Activated CD4-positive, alpha-beta T cell treated with anti-CD3 and anti-CD28 coated beads, Interleukin-2, amount 50 U/mL, for 16 hours (primary cell): ENCODE measurements at regions not wholly inside any gene's neighbourhood (a gene's known extent, or its start where the extent isn't known, plus 50 kb on each side); places are given as distances from the start of the nearest gene placed in this dataset.
"Not testable (repeated sequence)": the region's sequence is repeated elsewhere in the genome, so short reads cannot be mapped to it uniquely, and the experiment has no call there.

Experiments
- DNase-seq: peaks from one replicate; pipeline ENCODE4 v3.0.0-alpha.2; 2020

- DNase-seq = no peak
Observed at GRCh38 chr12:67760586-67761275, 112.2 kb downstream of the DYRK2 start.

DNA sequence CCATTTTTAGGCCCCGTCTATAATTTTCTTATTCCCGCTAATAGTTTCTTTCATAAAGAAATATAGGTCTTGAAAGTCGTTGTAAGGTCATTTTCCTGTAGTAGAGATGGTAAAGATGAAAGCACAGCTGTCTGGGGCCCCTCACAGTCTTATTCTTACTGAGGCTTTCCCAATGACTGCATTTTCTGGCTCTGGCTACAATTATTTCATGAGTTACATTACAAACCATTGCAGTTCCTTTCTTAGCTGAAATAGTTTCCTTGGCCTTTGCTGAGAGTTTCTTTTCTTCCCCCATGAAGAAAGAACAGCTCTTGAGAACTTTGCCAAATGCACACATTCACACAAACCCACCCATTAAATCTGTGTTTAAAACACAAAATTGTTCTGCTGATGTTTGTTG is 113.0 kb downstream of the DYRK2 start:
- DNase-seq = no peak

- no peak for DNase-seq
Observed at GRCh38 chr12:67764055-67764454, 115.5 kb downstream of the DYRK2 start.

DNA sequence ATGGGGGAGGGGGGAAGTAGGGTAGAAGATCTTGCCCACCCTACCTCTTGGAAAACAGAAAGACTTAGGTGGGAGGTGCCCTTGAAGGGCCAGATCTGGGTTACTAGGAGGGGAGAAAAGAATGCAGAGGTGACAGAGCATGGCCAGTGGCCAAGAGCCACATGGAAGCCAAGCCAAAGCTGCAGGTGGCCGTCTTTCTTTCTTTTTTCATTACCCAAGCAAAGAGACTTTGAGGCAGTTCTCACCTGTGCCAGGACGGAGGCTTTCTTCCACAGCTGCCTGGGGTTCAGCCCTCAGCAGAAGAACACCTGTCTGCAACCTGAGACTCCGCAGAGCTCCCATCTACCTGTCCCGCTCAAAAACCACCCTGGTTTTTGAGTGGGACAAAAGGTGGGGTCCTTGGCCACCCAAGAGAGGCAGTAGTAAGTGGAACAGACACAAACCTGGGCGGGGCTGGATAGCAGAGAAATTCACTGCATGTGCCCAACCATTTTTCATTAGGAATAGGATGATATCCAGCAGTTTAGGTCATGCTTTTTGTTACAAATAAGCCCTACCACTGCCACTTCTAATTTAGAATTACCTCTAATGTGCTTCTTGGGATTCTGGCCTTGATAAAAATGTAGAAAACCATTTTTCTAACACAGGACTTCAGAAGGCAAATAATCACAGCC is 116.5 kb downstream of the DYRK2 start:
- no peak for DNase-seq

DNA sequence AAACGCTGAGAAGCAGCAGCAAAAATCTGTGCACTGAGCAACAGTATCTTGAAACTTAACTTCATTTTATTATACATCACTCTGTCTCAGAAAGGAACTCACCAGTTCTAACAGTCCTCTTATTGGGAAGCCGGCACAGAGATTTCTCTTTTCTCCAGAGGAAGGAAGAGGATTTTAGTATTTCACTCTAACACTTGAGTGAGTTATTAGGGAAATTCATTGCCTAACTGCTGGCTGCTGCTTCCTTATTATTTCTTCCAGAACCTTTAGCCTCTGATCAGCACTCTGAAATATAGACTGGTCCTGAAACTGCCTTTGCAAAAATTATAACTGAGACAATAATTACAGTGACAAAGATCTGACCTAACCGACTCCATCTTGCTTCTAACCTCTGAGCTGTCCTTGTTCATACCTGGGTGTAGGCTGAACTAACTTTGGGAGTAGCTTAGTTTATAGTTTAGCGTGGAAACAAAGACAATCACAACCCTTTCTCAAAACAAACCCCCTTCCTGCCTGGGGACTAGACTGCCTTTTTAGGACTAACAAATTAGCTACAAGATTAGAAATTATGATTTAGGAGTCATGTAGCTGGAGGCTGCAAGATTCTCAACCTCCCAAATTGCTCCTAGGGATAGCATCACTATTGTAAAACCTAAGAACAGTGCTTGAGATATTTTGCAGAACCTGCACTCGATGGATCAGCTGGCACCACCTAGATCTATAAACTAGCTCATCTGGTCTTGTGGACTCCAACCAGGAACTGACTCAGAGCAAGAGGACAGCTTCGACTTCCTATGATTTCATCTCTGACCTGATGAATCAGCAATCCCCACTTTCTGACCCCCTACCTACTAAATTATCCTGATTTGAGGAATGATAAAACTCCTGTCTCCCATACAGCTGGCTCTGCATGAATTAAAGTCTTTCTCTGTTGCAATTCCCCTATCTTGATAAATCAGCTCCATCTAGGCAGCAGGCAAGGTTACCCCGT is 117.5 kb downstream of the DYRK2 start:
- peak; percentile 12 for DNase-seq

GRCh38 chr12:67772267-67773169 is 124.0 kb downstream of the DYRK2 start:
- DNase-seq = no peak

- DNase-seq = no peak
Observed at GRCh38 chr12:67773896-67774295, 125.4 kb downstream of the DYRK2 start.

- DNase-seq = no peak
Observed at GRCh38 chr12:67774983-67775587, 126.5 kb downstream of the DYRK2 start.

DNA sequence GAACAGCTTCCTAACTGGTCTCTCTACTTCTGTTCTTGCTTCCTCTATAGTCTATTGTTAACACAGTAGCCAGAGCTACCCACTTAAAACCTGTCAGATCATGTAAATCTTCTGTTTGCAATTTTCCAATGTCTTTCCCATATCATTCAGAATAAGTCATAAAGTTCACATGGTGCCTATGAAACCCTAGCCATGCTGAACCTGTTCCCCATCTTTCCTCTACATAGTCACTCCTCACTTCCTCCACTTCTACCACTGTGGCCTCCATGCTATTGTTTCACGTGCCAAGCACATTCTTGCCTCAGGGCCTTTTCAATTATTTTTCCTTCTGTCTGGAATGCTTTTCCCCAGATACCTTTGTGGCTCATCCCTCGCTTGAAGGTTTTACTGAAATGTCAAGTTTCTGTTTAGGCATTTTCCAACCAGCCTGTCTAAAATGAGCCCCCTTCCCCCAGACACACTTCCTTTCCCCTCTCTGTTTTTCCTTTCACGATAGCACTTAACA is 132.1 kb downstream of the DYRK2 start:
- no peak for DNase-seq

- DNase-seq = no peak
Observed at GRCh38 chr12:67782573-67782972, 134.0 kb downstream of the DYRK2 start.

DNA sequence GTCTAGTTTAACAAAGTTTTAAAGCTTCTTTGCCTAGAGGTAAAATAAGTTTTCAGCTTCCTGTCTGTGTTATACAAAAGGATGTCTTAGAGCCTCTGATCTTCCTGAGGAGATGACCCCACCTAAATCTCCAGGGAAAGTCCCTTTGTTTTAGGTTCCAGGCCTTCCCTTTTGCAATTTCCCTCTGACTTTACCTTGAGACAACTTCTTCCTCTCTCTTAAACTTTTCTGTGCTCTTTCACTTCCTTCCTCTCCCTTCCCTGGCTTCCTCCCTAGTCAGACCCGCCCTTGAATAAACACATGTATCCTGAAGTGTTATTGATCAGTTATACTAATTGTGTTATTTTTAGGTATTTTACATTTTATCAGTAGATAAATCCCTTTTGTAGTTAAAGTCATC is 134.8 kb downstream of the DYRK2 start:
- no peak for DNase-seq

DNA sequence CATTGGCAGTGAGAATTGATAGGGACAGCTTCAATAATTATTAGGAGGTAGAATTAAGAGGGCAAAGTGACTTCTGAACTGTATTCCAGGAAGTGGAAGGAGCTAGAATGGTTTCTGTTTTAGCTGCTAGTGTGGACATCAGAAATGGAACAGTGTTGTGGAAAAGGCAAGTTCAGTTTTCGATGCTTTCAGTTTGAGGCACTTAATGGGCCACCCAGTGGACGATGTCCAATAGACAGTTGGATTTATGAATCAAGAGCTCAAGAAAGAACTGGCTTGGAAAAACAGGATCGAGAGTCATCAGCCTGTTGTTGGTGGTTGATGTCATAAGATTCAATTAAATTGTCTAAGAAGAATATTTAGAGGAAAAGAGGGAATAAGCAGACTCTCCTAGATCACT is 136.3 kb downstream of the DYRK2 start:
- no peak for DNase-seq

GRCh38 chr12:67786086-67786485 is 137.5 kb downstream of the DYRK2 start:
- DNase-seq = no peak

GRCh38 chr12:67788118-67788517 is 139.6 kb downstream of the DYRK2 start:
- no peak for DNase-seq

GRCh38 chr12:67789266-67789665 is 140.7 kb downstream of the DYRK2 start:
- DNase-seq = no peak

- no peak for DNase-seq
Observed at GRCh38 chr12:67790660-67791059, 142.1 kb downstream of the DYRK2 start.

DNA sequence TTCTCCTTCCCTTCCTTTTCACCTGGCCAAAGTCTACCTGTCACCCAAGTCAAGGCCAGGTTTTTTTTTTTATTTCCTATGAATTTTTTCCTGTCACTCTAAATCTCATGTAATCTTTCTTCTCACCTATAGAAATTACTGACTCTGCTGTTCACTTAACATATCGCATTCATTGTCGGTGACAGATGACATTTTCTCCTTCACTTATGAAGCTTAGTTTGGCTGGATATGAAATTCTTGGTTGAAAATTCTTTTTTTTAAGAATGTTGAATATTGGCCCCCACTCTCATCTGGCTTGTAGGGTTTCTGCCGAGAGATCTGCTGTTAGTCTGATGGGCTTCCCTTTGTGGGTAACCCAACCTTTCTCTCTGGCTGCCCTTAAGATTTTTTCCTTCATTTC is 142.8 kb downstream of the DYRK2 start:
- DNase-seq = not testable (repeated sequence)

DNA sequence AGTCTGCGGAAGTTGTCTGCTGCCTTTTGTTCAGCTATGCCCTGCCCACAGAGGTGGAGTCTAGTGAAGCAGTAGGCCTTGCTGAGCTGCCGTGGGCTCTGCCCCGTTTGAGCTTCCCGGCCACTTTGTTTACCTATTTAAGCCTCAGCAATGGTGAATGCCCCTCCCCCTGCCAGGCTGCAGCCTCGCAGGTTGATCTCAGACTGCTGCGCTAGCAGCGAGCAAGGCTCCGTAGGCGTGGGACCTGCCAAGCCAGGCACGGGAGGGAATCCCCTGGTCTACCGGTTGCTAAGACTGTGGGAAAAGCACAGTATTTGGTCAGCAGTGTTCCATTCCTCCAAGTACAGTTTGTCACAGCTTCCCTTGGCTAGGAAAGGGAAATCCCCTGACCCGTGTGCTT is 143.6 kb downstream of the DYRK2 start:
- no peak for DNase-seq

GRCh38 chr12:67794161-67794560 is 145.6 kb downstream of the DYRK2 start:
- DNase-seq = no peak

DNA sequence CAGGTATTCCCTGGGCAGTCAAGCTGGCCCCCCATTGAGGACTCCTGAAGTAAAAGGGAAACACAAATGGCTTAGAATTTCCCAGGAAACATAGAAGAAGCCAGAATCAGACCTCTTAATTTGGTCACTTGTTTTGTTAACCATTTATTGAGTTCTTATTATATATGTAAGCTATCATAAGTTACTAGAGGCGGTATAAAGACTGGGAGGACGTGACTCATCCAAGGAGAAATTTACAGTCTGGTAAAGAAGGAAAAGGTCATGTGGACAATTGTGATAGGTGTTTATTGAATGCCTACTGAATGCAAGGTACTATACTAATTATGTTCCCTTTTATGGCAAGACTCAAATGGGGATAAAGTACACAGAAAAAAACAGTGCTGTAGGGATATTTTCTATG is 146.7 kb downstream of the DYRK2 start:
- DNase-seq = no peak

GRCh38 chr12:67797185-67797741 is 148.7 kb downstream of the DYRK2 start:
- DNase-seq = no peak
